Heart left ventricle (tissue), 16 donors: ENCODE measurements at regions not wholly inside any gene's neighbourhood (a gene's known extent, or its start where the extent isn't known, plus 50 kb on each side); places are given as distances from the start of the nearest gene placed in this dataset.

Experiments used
- ATAC-seq, 4 donors: fragments of 200-7000 bp; cut with Tn5 transposase; one replicate each; pipeline ENCODE4 v1.9.1; 2020 to 2022; ENCODE audit warnings: moderate library complexity in 4 of 4, mild to moderate bottlenecking in 3 of 4, moderate number of reproducible peaks in 1 of 4
- DNase-seq, 5 donors: peaks; one replicate each; pipeline ENCODE4 v3.0.0-alpha.2; 2020
- H3K27ac ChIP-seq, 12 donors: fragments of 200-600 bp; sonication (generic) in 4 of 12; one replicate each; pipeline versions ENCODE4 v1.5.0 to v1.8.0; 2016 to 2022; ENCODE audit warnings: mild to moderate bottlenecking in 2 of 12
- H3K27me3 ChIP-seq, 9 donors: fragments of 200-600 bp; sonication (generic) in 2 of 9; one replicate each; pipeline versions ENCODE4 v1.5.1 to v1.8.0; 2016 to 2022; ENCODE audit warnings: mild to moderate bottlenecking in 3 of 9
- H3K36me3 ChIP-seq, 9 donors: fragments of 200-600 bp; sonication (generic) in 2 of 9; one replicate each; pipeline versions ENCODE4 v1.5.0 to v1.8.0; 2018 to 2022; ENCODE audit warnings: mild to moderate bottlenecking in 2 of 9
- H3K4me1 ChIP-seq, 12 donors: fragments of 200-600 bp; sonication (generic) in 4 of 12; one replicate each; pipeline versions ENCODE4 v1.5.0 to v1.8.0; 2016 to 2022; ENCODE audit warnings: mild to moderate bottlenecking in 3 of 12
- H3K4me3 ChIP-seq, 12 donors: fragments of 200-600 bp; sonication (generic) in 4 of 12; one replicate each; pipeline versions ENCODE4 v1.5.0 to v1.8.0; 2017 to 2022; ENCODE audit warnings: mild to moderate bottlenecking in 9 of 12, moderate library complexity in 4 of 12
- H3K9me3 ChIP-seq, 12 donors: fragments of 200-600 bp; sonication (generic) in 4 of 12; one replicate each; pipeline versions ENCODE4 v1.5.0 to v1.8.0; 2016 to 2022; ENCODE audit warnings: mild to moderate bottlenecking in 1 of 12
- POLR2A ChIP-seq, 2 donors: fragments of 450-650 bp; IDR thresholded peaks; one replicate each; pipeline ENCODE4 v1.6.1; 2017; ENCODE audit warnings: antibody characterized with exemption in 2 of 2, mild to moderate bottlenecking in 2 of 2, moderate library complexity in 2 of 2
- WGBS, 4 donors: extraction: QIAGEN DNeasy Blood & Tissue Kit in 2 of 4; methylation state at CpG; one replicate each; pipeline versions ENCODE4 v1.1.5 to v1.1.7; 2013 to 2018; 5-methylcytosine and 5-hydroxymethylcytosine counted together
- intact Hi-C, 10 donors: fragments of 100-400 bp; cut with DNase I; formaldehyde crosslinking; loops; one replicate each; pipeline versions ENCODE4 v1.11.1 to v1.14.2; 2022
- TF ChIP-seq, protein P1 (sequence below), 12 donors: fragments of 200-600 bp; sonication (generic) in 4 of 12; IDR thresholded peaks; one replicate each; pipeline versions ENCODE4 v1.5.0 to v1.8.0; 2018 to 2022; ENCODE audit warnings: antibody characterized with exemption in 12 of 12, mild to moderate bottlenecking in 5 of 12
- donor health status: ischemic (EF 13 %, LVEDD 7.1; RV severe dilation, severe dysfunction).
- donor health status: healthy with polysubstance abuse.
- donor health status: DM: no; HTN: yes; CAD: no.
- donor health status: DM: no; HTN: no; CAD: no.
- donor health status: ischemic (EF 25% LVEDD 6.9; RV normal size, moderate dysfunction).
- donor health status: ischemic (EF 25% LVEDD 5.7; RV mildly dilated, moderate dysfunction).
- donor health status: healthy.
- donor health status: DM: yes; HTN: yes; CAD: no.
- donor health status: ischemic (EF 35%, LVEDD 5.7; RV mildly dilated, moderate dysfunction).
- donor health status: nonischemic (EF 11% LVEDD 7.7; RV severe dilation, severe dysfunction).
- donor health status: DM: yes; HTN: yes; CAD: no.
- donor health status: PGD.
- donor health status: ischemic (EF 29% LVEDD 5.4; RV normal size, mild dysfunction).
- donor health status: nonischemic (EF 23%, LVEDD 6.1; RV moderate dilation, normal function).

DNA sequence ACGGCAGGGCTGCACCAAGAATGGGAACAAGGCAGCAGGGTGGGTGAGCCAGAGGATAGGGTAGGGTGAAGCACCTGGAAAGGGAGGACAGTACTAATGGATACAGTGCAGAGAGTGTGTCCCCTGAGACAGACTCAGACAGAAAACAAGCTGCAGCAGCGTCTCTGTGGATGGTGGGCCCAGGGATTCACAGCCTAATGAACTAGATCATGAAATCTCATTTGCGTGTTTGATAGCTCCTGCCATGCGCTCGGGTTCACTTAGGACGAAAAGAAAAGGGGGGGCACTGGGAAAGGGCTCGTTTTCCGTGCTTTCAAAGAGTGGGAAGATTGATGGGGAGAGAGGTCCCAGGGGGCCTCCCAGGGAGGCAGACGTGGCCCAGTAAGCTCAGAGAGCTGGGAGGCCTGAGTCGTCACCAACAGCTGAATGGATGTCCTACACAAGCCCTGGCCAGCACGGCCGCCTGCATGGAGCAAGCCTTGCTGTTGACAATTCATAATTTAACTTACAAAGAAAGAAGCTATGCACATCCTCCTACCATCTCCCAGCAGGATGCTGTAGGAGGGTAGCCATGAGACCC is 446.9 kb downstream of the BCOR start:
- peaks cover 0 to 37% (median 0%) of the 10 kb centered on the region in 9 donors for H3K27me3 ChIP-seq
- ATAC-seq (no peak), DNase-seq (no peak)
- TF ChIP-seq, protein P1, sequence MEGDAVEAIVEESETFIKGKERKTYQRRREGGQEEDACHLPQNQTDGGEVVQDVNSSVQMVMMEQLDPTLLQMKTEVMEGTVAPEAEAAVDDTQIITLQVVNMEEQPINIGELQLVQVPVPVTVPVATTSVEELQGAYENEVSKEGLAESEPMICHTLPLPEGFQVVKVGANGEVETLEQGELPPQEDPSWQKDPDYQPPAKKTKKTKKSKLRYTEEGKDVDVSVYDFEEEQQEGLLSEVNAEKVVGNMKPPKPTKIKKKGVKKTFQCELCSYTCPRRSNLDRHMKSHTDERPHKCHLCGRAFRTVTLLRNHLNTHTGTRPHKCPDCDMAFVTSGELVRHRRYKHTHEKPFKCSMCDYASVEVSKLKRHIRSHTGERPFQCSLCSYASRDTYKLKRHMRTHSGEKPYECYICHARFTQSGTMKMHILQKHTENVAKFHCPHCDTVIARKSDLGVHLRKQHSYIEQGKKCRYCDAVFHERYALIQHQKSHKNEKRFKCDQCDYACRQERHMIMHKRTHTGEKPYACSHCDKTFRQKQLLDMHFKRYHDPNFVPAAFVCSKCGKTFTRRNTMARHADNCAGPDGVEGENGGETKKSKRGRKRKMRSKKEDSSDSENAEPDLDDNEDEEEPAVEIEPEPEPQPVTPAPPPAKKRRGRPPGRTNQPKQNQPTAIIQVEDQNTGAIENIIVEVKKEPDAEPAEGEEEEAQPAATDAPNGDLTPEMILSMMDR (IDR thresholded peaks at IDR 0.05) = no peak
- TF ChIP-seq POLR2A (IDR thresholded peaks at IDR 0.05) = no peak
- no peak overlapping the region for H3K27ac ChIP-seq
- peaks cover 0 to 1% (median 0%) of the 10 kb centered on the region in 12 donors for H3K4me1 ChIP-seq
- peaks cover 0 to 10% (median 0%) of the 10 kb centered on the region in 12 donors for H3K9me3 ChIP-seq
- H3K36me3 ChIP-seq = no peaks in the 10 kb centered on the region
- whole genome bisulfite sequencing, 4 donors = 69 to 82% (median 74%) methylated on average over 12 of the region's 12 CpGs
- H3K4me3 ChIP-seq = no peak overlapping the region
- intact Hi-C loops = loop anchor here in 3 of 10 donors (5.0 to 10.0 kb wide), 3 partner anchors 74 to 164 kb away; no protein-coding TSS in a partner anchor

DNA sequence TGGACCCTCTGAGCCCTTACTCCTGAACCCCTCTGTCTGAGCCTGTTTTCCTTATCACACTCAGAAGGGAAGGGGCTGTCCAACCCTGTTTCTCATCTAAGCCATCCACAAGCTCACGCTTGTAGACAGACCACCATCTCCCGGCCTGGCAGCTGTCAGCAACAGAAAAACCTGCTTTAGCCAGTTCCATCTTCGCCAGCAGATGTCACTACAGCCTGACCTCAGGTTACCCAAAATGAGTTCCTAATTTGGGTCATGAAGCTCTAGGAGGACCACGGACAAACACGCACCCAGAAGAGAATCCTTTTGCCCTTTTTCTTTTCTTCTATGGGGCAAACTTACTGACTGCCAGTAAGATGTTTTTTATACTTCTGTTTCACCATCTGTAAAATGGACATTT is 445.4 kb downstream of the BCOR start:
- 50 to 79% (median 54%) methylated on average over 5 of the region's 5 CpGs for WGBS, 4 donors
- H3K4me3 ChIP-seq = no peak overlapping the region
- no peak overlapping the region for H3K27ac ChIP-seq
- peaks cover 0 to 37% (median 0%) of the 10 kb centered on the region in 9 donors for H3K27me3 ChIP-seq
- no peaks in the 10 kb centered on the region for H3K9me3 ChIP-seq
- no peak for ATAC-seq
- no peaks in the 10 kb centered on the region for H3K4me1 ChIP-seq
- intact Hi-C loops = loop anchor here in 3 of 10 donors (5.0 to 10.0 kb wide), 3 partner anchors 72 to 162 kb away; no protein-coding TSS in a partner anchor
- peak in 1 of 5 donors; percentile 22 for DNase-seq
- TF ChIP-seq POLR2A (IDR thresholded peaks at IDR 0.05) = no peak
- TF ChIP-seq, protein P1 (IDR thresholded peaks at IDR 0.05) = peak in 11 of 12 donors; percentile 23 to 56 (median 38)
- no peaks in the 10 kb centered on the region for H3K36me3 ChIP-seq

DNA sequence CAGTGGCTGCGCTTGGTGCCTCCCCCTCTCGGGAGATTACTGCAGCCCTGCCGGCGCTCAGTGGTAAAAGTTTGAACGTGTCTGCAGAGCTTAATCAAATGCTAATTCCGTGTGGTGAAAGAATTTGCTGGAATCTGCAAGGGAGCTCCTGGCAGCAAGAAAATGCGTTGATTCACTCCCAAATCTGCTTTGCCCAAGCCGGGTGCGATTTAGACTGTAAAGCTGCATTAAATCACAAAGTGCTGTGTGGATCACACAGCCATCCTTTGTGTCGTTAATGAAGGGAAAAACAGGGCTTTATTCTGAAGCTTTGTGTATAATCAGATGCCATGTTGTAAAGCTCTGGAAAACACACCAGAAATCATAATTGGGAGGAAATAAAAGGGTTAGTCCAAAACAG is 444.1 kb downstream of the BCOR start:
- Histone ChIP-seq H3K4me3 (no peak overlapping the region), H3K9me3 (no peaks in the 10 kb centered on the region), H3K4me1 (no peaks in the 10 kb centered on the region), H3K27me3 (peaks cover 0 to 37% (median 0%) of the 10 kb centered on the region in 9 donors), H3K27ac (no peak overlapping the region), H3K36me3 (no peaks in the 10 kb centered on the region)
- 47 to 73% (median 55%) methylated on average over 10 of the region's 10 CpGs for WGBS, 4 donors
- TF ChIP-seq POLR2A (IDR thresholded peaks at IDR 0.05) = no peak
- TF ChIP-seq, protein P1 (IDR thresholded peaks at IDR 0.05) = no peak
- ATAC-seq (no peak), DNase-seq (no peak)
- intact Hi-C loops = loop anchor here in 3 of 10 donors (5.0 to 10.0 kb wide), 3 partner anchors 71 to 161 kb away; no protein-coding TSS in a partner anchor

DNA sequence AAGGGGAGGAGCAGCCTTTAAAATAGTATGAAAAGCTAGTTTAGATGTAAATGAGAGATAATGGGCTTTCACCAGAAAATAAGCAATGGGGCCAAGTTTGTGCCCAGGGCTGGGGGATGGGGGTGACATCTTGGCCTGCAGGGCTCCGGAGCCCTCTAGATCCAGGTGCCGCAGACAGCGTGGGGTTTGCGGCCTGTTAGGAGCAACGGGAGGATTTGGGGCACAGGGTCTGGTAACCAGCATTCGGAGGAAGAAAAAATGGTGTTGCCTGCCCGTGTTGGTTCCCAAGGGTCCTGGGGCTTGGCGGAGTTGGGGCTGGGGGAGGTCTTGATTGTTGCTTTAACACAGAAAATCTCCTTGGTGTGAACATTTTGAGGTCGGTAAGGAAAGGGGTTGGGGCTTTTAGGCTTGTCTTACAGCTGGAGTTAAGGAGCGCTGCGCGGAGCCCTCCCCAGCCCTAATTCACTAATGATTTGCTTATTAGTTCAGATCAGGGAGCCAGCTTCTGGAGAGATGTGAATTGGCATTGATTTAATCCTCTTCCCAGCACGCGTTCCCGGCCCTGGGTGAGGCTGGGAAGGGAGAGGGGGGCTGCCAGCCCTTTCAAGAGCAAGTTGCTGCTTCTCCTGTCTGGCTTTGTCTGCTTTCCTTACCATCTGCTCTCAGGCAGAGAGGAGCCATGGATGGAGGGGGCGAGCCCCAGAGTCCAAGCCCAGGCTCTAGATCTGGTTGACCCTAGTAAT is 443.4 kb downstream of the BCOR start:
- no peak for DNase-seq
- intact Hi-C loops = loop anchor here in 3 of 10 donors (5.0 to 10.0 kb wide), 3 partner anchors 70 to 160 kb away; no protein-coding TSS in a partner anchor
- Histone ChIP-seq H3K9me3 (no peaks in the 10 kb centered on the region), H3K36me3 (no peaks in the 10 kb centered on the region), H3K4me1 (no peaks in the 10 kb centered on the region), H3K4me3 (no peak overlapping the region), H3K27ac (no peak overlapping the region), H3K27me3 (peaks cover 0 to 37% (median 0%) of the 10 kb centered on the region in 9 donors)
- ATAC-seq = no peak
- TF ChIP-seq POLR2A (IDR thresholded peaks at IDR 0.05) = no peak
- TF ChIP-seq, protein P1 (IDR thresholded peaks at IDR 0.05) = no peak
- 63 to 89% (median 77%) methylated on average over 15 to 16 of the region's 16 CpGs for WGBS, 4 donors
